22Rv1 (cell line): ENCODE measurements at regions not wholly inside any gene's neighbourhood (a gene's known extent, or its start where the extent isn't known, plus 50 kb on each side); places are given as distances from the start of the nearest gene placed in this dataset.

Experiments
- H3K27ac ChIP-seq: fragments of 450-650 bp; 2 replicates; pipeline ENCODE4 v1.5.1; 2017
- ZFX ChIP-seq: fragments of 450-650 bp; IDR thresholded peaks from 2 replicates; pipeline ENCODE4 v1.6.1; 2017; ENCODE audit warnings: antibody characterized with exemption, borderline replicate concordance
- TF ChIP-seq, protein P1 (sequence below): fragments of 450-650 bp; IDR thresholded peaks from 2 replicates; pipeline ENCODE4 v1.5.1; 2017; ENCODE audit warnings: mild to moderate bottlenecking

DNA sequence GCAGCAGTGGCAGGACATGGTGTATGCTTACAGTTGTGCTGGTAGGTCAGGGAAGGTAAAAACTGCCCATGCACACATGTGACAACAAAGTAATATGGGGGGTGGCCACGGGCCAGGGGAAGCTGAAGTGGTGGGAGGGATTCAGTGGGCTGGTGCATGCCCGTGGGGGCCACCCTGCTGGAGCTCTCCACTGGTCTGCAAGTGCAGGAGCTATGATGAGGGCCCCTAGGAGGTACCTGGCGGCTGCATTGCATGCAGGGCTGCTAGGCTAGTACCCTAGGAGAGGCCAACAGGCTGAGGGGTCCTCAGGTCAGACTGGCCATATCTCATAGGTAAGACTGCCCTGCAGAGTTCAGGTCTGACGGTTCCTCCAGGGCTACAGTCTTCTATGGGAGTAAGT, 265.9 kb downstream of the NUP35 start:
- no peak overlapping the region for H3K27ac ChIP-seq
- no peak for TF ChIP-seq ZFX
- TF ChIP-seq, protein P1, sequence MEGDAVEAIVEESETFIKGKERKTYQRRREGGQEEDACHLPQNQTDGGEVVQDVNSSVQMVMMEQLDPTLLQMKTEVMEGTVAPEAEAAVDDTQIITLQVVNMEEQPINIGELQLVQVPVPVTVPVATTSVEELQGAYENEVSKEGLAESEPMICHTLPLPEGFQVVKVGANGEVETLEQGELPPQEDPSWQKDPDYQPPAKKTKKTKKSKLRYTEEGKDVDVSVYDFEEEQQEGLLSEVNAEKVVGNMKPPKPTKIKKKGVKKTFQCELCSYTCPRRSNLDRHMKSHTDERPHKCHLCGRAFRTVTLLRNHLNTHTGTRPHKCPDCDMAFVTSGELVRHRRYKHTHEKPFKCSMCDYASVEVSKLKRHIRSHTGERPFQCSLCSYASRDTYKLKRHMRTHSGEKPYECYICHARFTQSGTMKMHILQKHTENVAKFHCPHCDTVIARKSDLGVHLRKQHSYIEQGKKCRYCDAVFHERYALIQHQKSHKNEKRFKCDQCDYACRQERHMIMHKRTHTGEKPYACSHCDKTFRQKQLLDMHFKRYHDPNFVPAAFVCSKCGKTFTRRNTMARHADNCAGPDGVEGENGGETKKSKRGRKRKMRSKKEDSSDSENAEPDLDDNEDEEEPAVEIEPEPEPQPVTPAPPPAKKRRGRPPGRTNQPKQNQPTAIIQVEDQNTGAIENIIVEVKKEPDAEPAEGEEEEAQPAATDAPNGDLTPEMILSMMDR: no peak

DNA sequence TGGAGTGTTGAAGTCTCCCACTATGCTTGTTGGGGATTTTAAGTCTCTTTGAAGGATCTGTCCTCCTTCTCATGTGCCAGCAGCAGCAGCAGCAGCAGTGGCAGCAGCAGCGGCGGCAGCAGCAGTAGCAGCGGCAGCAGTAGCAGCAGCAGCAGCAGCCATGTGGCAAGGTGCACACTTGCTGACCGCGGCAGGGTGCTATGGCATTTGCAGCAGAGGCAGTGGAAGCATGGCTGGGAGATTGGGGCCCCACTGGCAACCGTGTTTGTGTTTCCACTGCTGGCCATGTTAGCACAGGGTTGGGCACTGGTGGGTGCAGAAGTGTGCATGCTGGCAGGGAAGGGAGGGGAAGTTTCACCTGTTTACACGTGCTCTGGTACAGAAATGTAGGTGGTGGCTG, 280.1 kb downstream of the NUP35 start:
- no peak for TF ChIP-seq ZFX
- TF ChIP-seq, protein P1: no peak
- H3K27ac ChIP-seq: no peak overlapping the region

DNA sequence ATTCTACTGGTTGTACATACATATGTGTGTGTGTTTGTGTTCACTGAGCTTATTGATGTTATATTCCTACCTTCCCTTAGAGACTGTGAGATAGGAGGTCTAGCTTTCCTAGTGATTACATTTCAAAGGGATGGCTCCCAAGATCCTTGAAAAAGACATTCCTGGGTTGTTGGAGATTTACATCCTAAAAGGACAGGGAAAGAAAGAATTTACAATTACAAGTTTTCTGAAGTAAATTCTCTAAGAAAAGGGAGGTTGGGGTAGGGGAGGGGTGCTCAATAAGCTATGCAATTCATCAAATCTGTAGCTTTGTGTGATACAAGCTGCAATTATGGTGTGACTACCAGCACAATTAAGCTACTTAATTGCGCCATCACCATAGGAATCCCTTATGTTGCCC, 284.3 kb downstream of the NUP35 start:
- H3K27ac ChIP-seq: no peak overlapping the region

DNA sequence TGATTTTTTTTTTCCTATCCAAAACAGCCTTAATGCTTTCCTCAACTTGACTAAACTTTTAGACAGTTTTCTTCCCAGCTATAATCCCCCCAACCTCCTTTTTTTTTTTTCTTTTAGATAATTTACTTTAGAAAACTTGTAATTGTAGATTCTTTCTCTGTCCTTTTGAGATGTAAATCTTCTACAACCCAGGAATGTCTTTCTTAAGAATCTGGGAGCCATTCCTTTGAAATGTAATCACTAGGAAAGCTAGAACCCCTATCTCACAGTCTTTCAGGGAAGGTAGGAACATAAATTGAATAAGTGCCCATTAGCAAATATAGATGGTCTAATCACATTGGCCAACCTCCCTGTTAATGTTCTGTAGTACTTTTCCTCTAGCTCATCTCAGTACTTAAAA, 285.4 kb downstream of the NUP35 start:
- TF ChIP-seq, protein P1: no peak
- TF ChIP-seq ZFX: no peak
- H3K27ac ChIP-seq: no peak overlapping the region

More for the DNA sequence above, 284.3 kb downstream of the NUP35 start:
- TF ChIP-seq, protein P1: no peak
- TF ChIP-seq ZFX: no peak

DNA sequence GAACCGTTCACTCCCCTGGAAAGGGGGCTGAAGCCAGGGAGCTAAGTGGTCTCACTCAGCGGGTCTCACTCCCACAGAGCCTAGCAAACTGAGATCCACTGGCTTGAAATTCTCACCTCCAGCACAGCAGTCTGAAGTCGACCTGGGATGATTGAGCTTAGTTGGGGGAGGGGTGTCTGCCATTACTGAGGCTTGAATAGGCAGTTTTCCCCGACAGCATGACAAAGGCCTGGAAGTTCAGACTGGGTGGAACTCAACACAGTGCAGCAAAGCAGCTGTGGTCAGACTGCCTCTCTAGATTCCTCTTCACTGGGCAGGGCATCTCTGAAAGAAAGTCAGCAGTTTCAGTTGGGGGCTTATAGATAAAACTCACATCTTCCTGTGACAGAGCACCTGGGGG, 292.5 kb downstream of the NUP35 start:
- TF ChIP-seq ZFX: no peak
- TF ChIP-seq, protein P1: no peak
- H3K27ac ChIP-seq: no peak overlapping the region

DNA sequence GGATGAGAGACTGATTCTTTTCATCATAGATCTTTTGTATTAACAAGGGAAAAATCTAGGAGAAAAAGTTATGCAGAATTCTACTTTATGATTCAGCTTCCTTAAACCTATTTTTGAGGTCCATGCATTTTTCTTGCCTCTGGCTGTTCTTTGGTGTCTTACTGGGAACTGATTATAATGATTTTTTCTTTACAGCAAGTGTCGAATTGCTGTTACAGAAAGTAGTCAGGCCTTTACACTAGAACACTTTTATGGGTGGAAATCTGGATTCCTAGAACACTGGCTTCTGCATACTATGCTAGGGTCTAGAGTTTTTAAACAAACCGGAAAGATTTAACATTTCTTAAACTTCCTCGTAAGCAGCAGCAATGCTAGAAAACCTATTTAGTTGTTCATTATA, 302.6 kb downstream of the NUP35 start:
- peak overlapping the region; percentile 39; the same call in 1 of the 2 replicates for H3K27ac ChIP-seq

DNA sequence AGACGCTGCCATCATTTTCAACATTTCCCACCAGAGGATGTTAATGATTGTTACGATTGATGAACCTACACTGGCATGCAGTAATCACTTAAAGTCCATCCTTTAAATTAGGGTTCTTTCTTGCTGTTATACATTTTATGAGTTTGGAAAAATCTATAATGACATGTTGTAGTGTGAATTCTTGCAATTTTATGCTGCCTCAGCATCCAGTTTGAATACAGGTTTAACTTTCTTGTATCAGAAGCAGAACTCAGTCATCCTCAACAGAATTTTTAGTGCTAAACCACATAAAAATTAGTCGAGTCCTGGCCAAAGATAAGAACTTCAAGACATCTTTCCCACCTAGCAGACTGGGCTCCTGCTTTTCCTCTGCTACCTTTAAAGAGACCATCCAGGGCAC, 303.3 kb downstream of the NUP35 start:
- TF ChIP-seq, protein P1: no peak
- no peak for TF ChIP-seq ZFX
- no peak overlapping the region for H3K27ac ChIP-seq

More for the DNA sequence above, 302.6 kb downstream of the NUP35 start:
- no peak for TF ChIP-seq ZFX
- TF ChIP-seq, protein P1: no peak
